ENCODE measurements at regions not wholly inside any gene's neighbourhood (a gene's known extent, or its start where the extent isn't known, plus 50 kb on each side); places are given as distances from the start of the nearest gene placed in this dataset.
"Not testable (repeated sequence)": the region's sequence is repeated elsewhere in the genome, so short reads cannot be mapped to it uniquely, and the experiment has no call there.

GRCh38 chr6:150739711-150740349, 125.7 kb upstream of the MTHFD1L start:
- DNase-seq (ENCODE audit: low spot score): no peak

- no peak for DNase-seq (ENCODE audit: low spot score)
Observed at GRCh38 chr6:150740453-150740852, 125.0 kb upstream of the MTHFD1L start.

GRCh38 chr6:150741633-150742200, 123.8 kb upstream of the MTHFD1L start:
- DNase-seq (ENCODE audit: low spot score): peak; percentile 65

- DNase-seq (ENCODE audit: low spot score): no peak
Observed at GRCh38 chr6:150744522-150745260, 120.8 kb upstream of the MTHFD1L start.

DNA sequence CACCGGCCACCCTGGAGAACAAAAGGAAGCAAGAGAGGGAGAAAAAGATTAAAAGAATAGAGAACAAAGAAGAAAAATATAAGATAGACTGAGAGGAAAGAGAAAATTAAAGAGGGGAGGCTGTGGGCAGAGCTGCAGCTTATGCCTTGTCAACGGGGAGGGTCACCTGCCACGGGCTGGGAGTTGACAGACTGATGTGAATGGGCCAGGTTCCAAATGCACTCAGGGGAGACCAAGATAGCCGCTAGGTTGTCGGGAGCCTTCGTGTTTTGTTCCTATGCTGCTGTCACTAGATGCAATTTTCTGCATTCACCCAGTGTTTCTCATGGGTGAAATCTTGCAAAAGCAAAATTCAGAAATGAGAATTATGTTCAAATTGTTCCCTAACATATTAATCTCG, 119.6 kb upstream of the MTHFD1L start:
- no peak for DNase-seq (ENCODE audit: low spot score)

- DNase-seq (ENCODE audit: low spot score): peak; percentile 56
Observed at GRCh38 chr6:150747155-150747554, 118.3 kb upstream of the MTHFD1L start.

DNA sequence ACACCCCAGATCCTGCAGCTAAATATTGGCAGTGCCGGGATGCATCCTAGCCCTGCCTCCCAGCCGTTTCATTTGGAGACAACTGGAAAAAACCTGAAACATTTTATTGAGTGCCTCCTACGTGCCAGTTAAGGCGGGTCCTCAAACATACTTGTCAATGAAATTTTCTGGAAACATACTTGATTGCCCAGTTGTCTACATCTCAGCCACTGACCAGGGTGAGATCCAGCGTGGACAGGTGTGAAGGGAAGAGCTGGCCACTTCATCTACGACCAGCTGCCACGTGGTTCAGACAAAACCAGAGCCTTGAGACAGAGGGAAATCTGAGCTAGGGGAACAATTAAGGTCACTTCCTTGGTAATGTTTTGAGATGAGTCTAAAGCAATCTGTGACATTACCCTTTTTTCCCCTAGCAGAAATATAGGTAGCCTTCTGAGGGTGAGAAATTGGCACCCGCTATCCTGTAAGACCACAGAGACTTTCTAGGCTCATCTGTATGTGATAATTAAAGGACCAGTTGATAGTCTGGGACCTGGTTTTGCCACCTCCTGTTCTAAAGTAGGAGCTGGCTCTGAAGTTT, 116.3 kb upstream of the MTHFD1L start:
- DNase-seq (ENCODE audit: low spot score): no peak

- no peak for DNase-seq (ENCODE audit: low spot score)
Observed at GRCh38 chr6:150751296-150751695, 114.2 kb upstream of the MTHFD1L start.

GRCh38 chr6:150752409-150752808, 113.1 kb upstream of the MTHFD1L start:
- DNase-seq (ENCODE audit: low spot score): no peak

DNA sequence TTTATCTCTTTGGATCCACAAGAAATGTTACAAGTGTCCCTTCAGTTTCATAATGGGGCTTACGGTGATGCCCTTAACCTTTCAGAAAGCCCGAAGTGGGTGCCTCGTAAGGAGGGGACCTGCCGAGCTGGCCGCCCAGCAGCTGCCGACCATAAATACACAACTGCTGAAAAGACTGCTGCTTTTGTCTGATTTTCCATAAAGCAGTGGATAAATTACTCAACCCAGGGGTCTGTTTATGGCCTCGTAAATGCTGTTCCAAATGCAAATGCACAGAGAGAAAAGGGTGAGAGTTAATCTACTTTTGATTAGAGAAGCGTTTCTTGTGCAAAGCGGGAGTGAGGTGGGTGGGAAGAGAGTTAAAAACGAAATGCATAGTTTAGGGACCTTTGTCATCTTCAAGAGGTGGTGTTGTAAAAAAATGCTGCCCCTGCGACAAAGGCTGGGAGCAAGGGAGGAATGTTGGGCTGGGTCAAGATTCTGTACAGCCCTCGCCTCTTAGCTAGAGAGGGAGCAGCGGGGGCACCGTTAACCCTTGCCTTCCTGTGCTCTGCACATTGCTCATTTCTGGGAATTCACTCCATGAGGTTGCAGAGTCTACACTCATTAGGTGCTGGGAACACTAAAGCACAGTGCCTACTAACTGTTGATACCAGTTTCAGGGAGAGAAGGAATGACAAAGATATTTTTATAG, 112.0 kb upstream of the MTHFD1L start:
- no peak for DNase-seq (ENCODE audit: low spot score)

DNA sequence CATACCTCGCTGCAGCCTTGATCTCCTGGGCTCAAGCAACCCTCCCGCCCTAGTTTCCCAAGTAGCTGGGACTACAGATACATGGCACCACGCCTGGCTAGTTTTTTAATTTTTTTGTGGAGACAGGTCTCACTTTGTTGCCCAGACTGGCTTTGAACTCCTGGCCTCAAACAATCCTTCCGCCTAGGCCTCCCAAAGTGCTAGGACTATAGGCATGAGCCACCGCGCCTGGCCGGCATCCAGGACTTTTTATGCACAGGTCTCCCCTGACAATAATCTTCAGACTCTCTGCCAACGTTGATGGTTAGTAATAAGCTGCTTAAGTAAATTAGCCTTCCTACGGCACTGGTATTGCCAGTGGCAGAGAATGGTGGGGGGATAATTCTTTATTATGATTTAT, 110.5 kb upstream of the MTHFD1L start:
- DNase-seq (ENCODE audit: low spot score): no peak

- no peak for DNase-seq (ENCODE audit: low spot score)
Observed at GRCh38 chr6:150755524-150755923, 110.0 kb upstream of the MTHFD1L start.

DNA sequence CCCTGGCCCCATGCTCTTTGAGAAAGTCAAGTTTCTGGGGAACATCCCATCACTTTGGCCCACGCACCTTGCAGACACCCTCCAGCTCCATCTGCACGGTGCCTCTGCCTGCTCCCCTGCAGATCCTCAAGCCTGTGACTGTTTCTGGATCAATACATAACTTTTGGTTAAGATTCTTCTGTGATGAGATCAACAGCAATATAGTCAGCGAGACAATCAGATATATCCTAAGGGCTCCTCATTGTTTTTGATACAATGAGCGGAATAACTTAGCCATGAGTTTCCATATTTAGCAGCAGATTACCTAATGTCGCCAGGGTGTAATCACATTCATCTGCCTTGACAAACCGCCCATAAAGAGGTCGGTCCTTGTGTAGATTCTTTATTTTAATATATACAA, 109.3 kb upstream of the MTHFD1L start:
- no peak for DNase-seq (ENCODE audit: low spot score)

DNA sequence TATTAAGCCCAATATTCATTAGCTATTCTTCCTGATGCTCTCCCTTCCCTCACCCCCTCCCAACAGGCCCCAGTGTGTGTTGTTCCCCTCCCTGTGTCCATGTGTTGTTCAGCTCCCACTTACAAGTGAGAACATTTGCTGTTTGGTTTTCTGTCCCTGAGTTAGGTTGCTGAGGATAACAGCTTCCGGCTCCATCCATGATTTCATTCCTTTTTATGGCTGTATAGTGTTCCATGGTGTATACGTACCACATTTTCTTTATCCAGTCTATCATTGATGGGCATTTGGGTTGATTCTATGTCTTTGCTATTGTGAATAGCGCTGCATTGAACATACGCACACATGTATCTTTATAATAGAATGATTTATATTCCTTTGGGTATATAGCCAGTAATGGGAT, 107.7 kb upstream of the MTHFD1L start:
- not testable (repeated sequence) for DNase-seq (ENCODE audit: low spot score)

GRCh38 chr6:150759483-150759882, 106.0 kb upstream of the MTHFD1L start:
- DNase-seq (ENCODE audit: low spot score): no peak

- DNase-seq (ENCODE audit: low spot score): no peak
Observed at GRCh38 chr6:150761771-150762170, 103.7 kb upstream of the MTHFD1L start.

- DNase-seq (ENCODE audit: low spot score): peak; percentile 23
Observed at GRCh38 chr6:150764334-150765066, 101.0 kb upstream of the MTHFD1L start.

DNA sequence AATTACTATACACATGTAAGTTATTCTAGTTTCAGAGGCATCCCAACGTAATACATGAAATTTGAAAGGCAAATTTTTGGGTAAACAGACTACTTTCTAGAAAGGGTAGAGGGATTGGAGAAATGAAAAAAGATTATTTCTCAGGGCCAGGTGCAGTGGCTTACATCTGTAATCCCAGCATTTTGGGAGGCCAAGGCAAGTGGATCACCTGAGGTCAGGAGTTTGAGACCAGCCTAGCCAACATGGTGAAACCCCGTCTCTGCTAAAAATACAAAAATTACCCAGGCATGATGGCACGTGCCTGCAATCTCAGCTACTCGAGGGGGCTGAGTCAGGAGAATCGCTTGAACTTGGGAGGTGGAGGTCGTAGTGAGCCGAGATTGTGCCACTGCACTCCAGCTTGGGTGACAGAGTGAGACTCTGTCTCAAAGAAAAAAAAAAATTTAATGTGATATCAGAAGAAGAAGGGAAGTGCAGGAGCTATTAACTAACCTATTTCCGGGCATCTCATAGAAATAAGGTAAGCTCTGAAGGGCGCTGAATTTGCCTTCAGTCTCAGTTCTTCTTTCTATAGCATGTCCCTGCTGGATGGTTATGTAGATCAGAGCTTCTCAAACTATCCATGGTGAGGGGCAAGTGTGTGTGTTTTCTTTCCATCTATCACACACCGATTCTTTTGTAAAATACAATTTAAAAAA, 100.3 kb upstream of the MTHFD1L start:
- no peak for DNase-seq (ENCODE audit: low spot score)

DNA sequence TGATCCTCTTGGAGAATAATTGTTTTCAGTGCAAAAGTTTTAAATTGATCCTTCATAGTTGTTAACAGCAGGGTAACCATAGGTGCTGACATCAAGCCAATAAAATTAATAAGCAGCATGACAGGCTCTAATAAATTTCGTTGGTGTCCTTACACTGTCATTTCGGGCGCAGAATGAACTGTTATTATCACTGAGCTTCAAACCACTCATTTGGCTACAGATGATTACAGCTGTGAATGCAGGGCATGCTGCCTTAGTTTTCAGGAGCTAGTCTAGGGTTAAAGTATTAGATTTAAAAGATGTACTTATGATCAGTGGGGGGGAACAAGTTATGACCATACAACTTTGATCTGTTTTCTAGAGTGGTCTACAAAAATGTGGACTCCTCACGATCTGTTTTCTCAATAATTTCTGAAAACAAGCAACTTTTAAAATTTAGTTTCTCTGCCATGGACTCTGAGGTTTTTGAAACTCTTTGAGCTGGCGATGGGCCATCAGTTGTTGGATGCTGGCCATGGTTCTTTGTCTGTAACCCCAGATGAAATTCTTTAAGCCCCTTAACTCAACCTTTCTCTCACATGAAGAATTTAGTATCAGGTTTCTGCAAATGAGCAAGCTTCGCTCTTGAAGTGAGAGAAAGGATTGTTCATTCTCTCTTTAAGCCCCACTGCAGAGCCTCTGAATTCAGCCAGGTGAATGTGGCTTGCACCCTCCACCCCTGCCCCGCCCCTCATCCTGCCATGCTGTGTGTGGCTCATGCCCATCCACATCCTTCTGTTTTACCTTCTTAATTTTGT, 99.1 kb upstream of the MTHFD1L start:
- no peak for DNase-seq (ENCODE audit: low spot score)

DNA sequence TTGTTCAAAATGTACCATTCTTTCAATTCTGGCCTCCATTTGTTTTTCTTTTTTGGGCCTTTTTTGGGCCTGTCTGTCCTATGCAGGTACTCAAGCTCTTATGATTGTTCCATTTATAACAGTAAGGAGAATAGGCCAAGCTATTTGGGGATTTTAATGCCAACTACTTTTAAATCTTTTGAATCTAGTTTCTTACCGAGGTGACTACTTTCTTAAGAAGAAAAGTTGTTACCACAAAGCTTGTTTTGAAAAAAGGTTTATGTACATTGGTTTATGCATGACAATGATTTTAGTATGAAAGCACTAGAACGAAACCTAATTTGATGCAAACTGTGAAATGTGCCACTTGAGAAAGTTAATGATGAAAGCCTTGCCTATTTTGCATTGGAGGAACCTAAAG, 98.3 kb upstream of the MTHFD1L start:
- DNase-seq (ENCODE audit: low spot score): no peak
